HG02588 (cell line): ENCODE measurements at regions not wholly inside any gene's neighbourhood (a gene's known extent, or its start where the extent isn't known, plus 50 kb on each side); places are given as distances from the start of the nearest gene placed in this dataset.
"Not testable (repeated sequence)": the region's sequence is repeated elsewhere in the genome, so short reads cannot be mapped to it uniquely, and the experiment has no call there.

Experiments
- ATAC-seq: cut with Tn5 transposase; IDR thresholded peaks from one replicate; pipeline ENCODE4 v1.9.1; 2021; ENCODE audit warnings: mild to moderate bottlenecking, moderate library complexity; ENCODE audit not compliant: unreplicated experiment

GRCh38 chr4:133597251-133597650 is 448.2 kb downstream of the PCDH10 start:
- no peak for ATAC-seq

- no peak for ATAC-seq
These were observed 447.4 kb downstream of the PCDH10 start for GRCh38 chr4:133596459-133596858.

GRCh38 chr4:133594390-133595207 is 445.5 kb downstream of the PCDH10 start:
- ATAC-seq = no peak

- ATAC-seq = no peak
These were observed 444.7 kb downstream of the PCDH10 start for GRCh38 chr4:133593764-133594163.

GRCh38 chr4:133592591-133592990 is 443.5 kb downstream of the PCDH10 start:
- ATAC-seq = no peak

- ATAC-seq = no peak
These were observed 443.0 kb downstream of the PCDH10 start for GRCh38 chr4:133592106-133592505.

- no peak for ATAC-seq
These were observed 439.2 kb downstream of the PCDH10 start for GRCh38 chr4:133588306-133588705.

GRCh38 chr4:133585323-133585722 is 436.2 kb downstream of the PCDH10 start:
- ATAC-seq = no peak

- no peak for ATAC-seq
These were observed 435.6 kb downstream of the PCDH10 start for GRCh38 chr4:133584714-133585113.

GRCh38 chr4:133581996-133582619 is 433.0 kb downstream of the PCDH10 start:
- no peak for ATAC-seq

- no peak for ATAC-seq
These were observed 425.2 kb downstream of the PCDH10 start for GRCh38 chr4:133574248-133574647.

GRCh38 chr4:133565379-133565778 is 416.3 kb downstream of the PCDH10 start:
- ATAC-seq = no peak

- ATAC-seq = no peak
These were observed 410.9 kb downstream of the PCDH10 start for GRCh38 chr4:133559987-133560386.

- no peak for ATAC-seq
These were observed 406.6 kb downstream of the PCDH10 start for GRCh38 chr4:133555671-133556070.

- no peak for ATAC-seq
These were observed 401.3 kb downstream of the PCDH10 start for GRCh38 chr4:133550436-133550835.

- no peak for ATAC-seq
These were observed 395.0 kb downstream of the PCDH10 start for GRCh38 chr4:133544097-133544496.

- ATAC-seq = no peak
These were observed 388.7 kb downstream of the PCDH10 start for GRCh38 chr4:133537780-133538281.

- ATAC-seq = not testable (repeated sequence)
These were observed 385.1 kb downstream of the PCDH10 start for GRCh38 chr4:133534224-133534623.

GRCh38 chr4:133524369-133524768 is 375.3 kb downstream of the PCDH10 start:
- ATAC-seq = no peak

GRCh38 chr4:133513901-133514300 is 364.8 kb downstream of the PCDH10 start:
- ATAC-seq = no peak

GRCh38 chr4:133498149-133498548 is 349.1 kb downstream of the PCDH10 start:
- no peak for ATAC-seq

GRCh38 chr4:133493776-133494175 is 344.7 kb downstream of the PCDH10 start:
- ATAC-seq = no peak
